Stomach (tissue), 8 donors: ENCODE measurements at regions not wholly inside any gene's neighbourhood (a gene's known extent, or its start where the extent isn't known, plus 50 kb on each side); places are given as distances from the start of the nearest gene placed in this dataset.
"Not testable (repeated sequence)": the region's sequence is repeated elsewhere in the genome, so short reads cannot be mapped to it uniquely, and the experiment has no call there.

Experiments
- DNase-seq, 2 donors: peaks; one replicate each; pipeline versions ENCODE4 v3.0.0 to v3.0.0-alpha.2; 2013 to 2019
- H3K27ac ChIP-seq, 5 donors: fragments of 200-600 bp in 4 of 5; sonication (generic) in 4 of 5; one replicate each; pipeline ENCODE4 v1.5.1; 2013 to 2019; ENCODE audit warnings: mild to moderate bottlenecking in 1 of 5, moderate library complexity in 1 of 5
- H3K27me3 ChIP-seq, 3 donors: fragments of 200-600 bp; sonication (generic); one replicate each; pipeline ENCODE4 v1.5.1; 2017 to 2019; ENCODE audit warnings: mixed run types in 1 of 3
- H3K36me3 ChIP-seq, 4 donors: fragments of 200-600 bp; sonication (generic); 1 replicate in 3 of 4; 2 replicates in 1 of 4; pipeline ENCODE4 v1.5.1; 2016 to 2019
- H3K4me1 ChIP-seq, 4 donors: fragments of 200-600 bp; sonication (generic); one replicate each; pipeline ENCODE4 v1.5.1; 2016 to 2019
- H3K4me3 ChIP-seq, 4 donors: fragments of 200-600 bp; sonication (generic) in 3 of 4; one replicate each; pipeline ENCODE4 v1.5.1; 2016 to 2019; ENCODE audit warnings: mild to moderate bottlenecking in 1 of 4
- H3K9me3 ChIP-seq, 4 donors: fragments of 200-600 bp; sonication (generic); one replicate each; pipeline ENCODE4 v1.5.1; 2016 to 2019
- EP300 ChIP-seq: sonication (generic); formaldehyde crosslinking; IDR thresholded peaks from one replicate; pipeline ENCODE4 v1.6.1; 2017; ENCODE audit warnings: antibody characterized with exemption
- POLR2A ChIP-seq, 4 donors: fragments of 450-650 bp; IDR thresholded peaks; one replicate each; pipeline ENCODE4 v1.6.1; 2016; ENCODE audit warnings: antibody characterized with exemption in 4 of 4, control low read depth in 2 of 4, mild to moderate bottlenecking in 1 of 4, moderate library complexity in 1 of 4
- POLR2AphosphoS5 ChIP-seq, 3 donors: sonication (generic); formaldehyde crosslinking; IDR thresholded peaks; one replicate each; pipeline ENCODE4 v1.6.1; 2016; ENCODE audit warnings: antibody characterized with exemption in 3 of 3
- WGBS, 5 donors: extraction: QIAGEN DNeasy Blood & Tissue Kit in 3 of 5; methylation state at CpG; one replicate each; pipeline versions ENCODE4 v1.1.5 to v1.1.7; 2013 to 2018; 5-methylcytosine and 5-hydroxymethylcytosine counted together
- intact Hi-C: fragments of 100-400 bp; cut with DNase I; formaldehyde crosslinking; loops from one replicate; pipeline ENCODE4 v1.15.1; 2023; ENCODE audit warnings: low total_unique reads
- TF ChIP-seq, protein P1 (sequence below), 7 experiments: fragments of 450-650 bp in 4 of 7; fragments of 200-600 bp in 3 of 7; sonication (generic) in 3 of 7; IDR thresholded peaks; one replicate each; pipeline ENCODE4 v1.5.1; 2016 to 2019; ENCODE audit warnings: antibody characterized with exemption in 7 of 7, control low read depth in 2 of 7, mild to moderate bottlenecking in 1 of 7
- donor health status: healthy with polysubstance abuse.
- donor health status: Bipolar disorder and iron deficiency.
- donor health status: healthy.

DNA sequence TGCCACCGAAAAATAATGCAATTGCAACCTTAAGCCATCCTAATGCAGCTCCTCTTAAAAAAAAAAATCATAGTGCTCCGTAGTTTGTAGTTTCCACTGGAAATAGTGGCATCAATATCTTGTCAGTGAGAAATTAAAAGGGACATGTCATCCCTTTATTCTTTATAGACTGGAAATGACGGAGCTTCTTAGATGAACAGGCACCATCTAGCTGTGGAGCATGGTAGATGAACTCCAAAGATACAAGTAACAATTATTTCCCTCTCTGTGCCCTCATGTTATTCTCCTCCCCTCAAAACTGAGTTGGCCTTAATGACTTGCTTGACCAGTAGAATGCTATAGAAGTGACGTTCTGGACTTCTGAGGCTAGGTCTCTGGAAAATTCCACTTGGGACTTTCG is 268.1 kb upstream of the SPTLC3 start:
- TF ChIP-seq, protein P1, sequence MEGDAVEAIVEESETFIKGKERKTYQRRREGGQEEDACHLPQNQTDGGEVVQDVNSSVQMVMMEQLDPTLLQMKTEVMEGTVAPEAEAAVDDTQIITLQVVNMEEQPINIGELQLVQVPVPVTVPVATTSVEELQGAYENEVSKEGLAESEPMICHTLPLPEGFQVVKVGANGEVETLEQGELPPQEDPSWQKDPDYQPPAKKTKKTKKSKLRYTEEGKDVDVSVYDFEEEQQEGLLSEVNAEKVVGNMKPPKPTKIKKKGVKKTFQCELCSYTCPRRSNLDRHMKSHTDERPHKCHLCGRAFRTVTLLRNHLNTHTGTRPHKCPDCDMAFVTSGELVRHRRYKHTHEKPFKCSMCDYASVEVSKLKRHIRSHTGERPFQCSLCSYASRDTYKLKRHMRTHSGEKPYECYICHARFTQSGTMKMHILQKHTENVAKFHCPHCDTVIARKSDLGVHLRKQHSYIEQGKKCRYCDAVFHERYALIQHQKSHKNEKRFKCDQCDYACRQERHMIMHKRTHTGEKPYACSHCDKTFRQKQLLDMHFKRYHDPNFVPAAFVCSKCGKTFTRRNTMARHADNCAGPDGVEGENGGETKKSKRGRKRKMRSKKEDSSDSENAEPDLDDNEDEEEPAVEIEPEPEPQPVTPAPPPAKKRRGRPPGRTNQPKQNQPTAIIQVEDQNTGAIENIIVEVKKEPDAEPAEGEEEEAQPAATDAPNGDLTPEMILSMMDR (IDR thresholded peaks at IDR 0.05), result no peak
- TF ChIP-seq POLR2A (IDR thresholded peaks at IDR 0.05) (no peak), EP300 (no peak), POLR2AphosphoS5 (IDR thresholded peaks at IDR 0.05) (no peak)
- Histone ChIP-seq H3K4me3 (no peak overlapping the region), H3K4me1 (no peaks in the 10 kb centered on the region), H3K36me3 (no peaks in the 10 kb centered on the region), H3K27me3 (no peaks in the 10 kb centered on the region), H3K9me3 (peaks cover 0 to 3% (median 0%) of the 10 kb centered on the region in 4 donors), H3K27ac (no peak overlapping the region)
- intact Hi-C loops, result no loop called here
- 77 to 89% (median 81%) methylated on average over 5 of the region's 5 CpGs for WGBS, 5 donors
- DNase-seq, result no peak

DNA sequence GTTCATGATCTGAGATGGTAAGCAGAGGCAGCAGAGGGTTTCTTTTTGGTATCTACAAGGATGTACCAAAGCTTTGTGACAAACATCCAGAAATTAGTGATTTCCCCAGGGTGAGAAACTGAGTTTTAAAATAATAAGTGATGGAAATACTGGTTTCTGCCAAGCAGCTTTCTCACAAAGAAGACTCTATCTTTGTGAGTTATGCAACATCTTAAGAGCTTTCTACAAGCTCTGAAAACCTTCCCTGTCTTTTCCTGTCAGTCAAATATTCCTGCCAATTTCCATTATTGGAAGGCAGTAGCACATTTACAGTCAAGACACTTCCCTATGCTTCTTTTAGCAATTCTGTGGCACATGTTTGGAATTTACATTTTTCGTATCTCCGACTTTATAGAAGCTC is 264.7 kb upstream of the SPTLC3 start:
- 84 to 96% (median 95%) methylated on average over 2 of the region's 2 CpGs for WGBS, 5 donors
- Histone ChIP-seq H3K36me3 (no peaks in the 10 kb centered on the region), H3K27me3 (no peaks in the 10 kb centered on the region), H3K27ac (no peak overlapping the region), H3K4me3 (no peak overlapping the region), H3K9me3 (no peaks in the 10 kb centered on the region), H3K4me1 (no peaks in the 10 kb centered on the region)
- no peak for DNase-seq
- intact Hi-C loops, result no loop called here
- TF ChIP-seq POLR2AphosphoS5 (IDR thresholded peaks at IDR 0.05) (no peak), EP300 (no peak), POLR2A (IDR thresholded peaks at IDR 0.05) (no peak)
- TF ChIP-seq, protein P1 (IDR thresholded peaks at IDR 0.05), result no peak

DNA sequence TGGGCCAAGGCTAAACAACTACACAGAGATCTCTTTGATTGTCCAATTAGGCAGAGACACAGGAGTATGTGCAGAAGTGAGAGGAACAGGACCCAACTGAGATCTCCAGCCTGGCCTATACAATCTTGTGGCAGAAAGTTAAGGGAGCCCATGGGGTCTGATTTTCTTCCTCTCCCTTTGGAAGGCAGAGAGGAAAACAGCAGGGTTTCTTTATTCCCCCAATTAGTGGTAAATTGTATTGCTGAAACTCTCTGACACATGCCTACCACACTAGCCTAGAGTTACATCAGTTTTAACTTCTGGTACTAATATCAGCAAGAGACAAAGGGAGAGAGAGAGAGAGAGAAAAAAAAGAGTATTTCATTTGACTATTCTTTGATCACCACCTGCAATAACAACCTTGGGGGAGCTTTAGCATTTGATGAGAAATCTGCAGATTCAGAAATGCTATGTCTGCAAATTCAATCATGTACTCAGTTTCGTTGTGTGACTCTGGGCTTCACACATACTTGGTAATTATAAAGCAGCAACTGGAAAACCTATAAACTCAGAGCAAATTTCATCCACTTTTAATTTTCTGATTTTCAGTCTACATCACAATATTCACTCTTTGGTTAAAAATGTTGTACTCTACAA is 260.3 kb upstream of the SPTLC3 start:
- H3K4me1 ChIP-seq, result no peaks in the 10 kb centered on the region
- H3K27me3 ChIP-seq, result no peaks in the 10 kb centered on the region
- 59 to 76% (median 70%) methylated on average over 1 of the region's 1 CpG for WGBS, 5 donors
- no peak overlapping the region for H3K4me3 ChIP-seq
- no peaks in the 10 kb centered on the region for H3K9me3 ChIP-seq
- H3K36me3 ChIP-seq, result no peaks in the 10 kb centered on the region
- H3K27ac ChIP-seq, result no peak overlapping the region
- TF ChIP-seq POLR2AphosphoS5 (IDR thresholded peaks at IDR 0.05), result no peak
- TF ChIP-seq EP300, result no peak
- TF ChIP-seq POLR2A (IDR thresholded peaks at IDR 0.05), result no peak
- TF ChIP-seq, protein P1 (IDR thresholded peaks at IDR 0.05), result no peak
- intact Hi-C loops, result no loop called here
- no peak for DNase-seq

DNA sequence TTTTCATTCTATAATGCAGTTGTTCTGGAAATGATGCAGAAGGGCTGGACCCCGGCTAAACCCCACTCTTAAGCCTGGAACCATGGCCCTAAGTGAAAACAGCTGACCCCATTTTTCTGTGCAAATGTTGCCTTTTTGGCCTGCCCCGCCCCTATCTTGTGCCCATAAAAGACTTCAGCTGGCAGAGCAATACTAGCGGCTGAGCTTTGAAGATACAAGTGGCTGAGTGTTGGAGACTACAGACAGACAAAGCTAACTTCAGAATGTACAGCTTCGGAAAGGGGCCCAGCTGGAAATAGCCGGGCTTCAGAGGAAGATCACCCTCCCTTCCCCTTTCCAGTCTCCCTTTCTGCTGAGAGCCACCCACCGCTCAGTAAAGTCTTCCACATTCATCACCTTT is 258.6 kb upstream of the SPTLC3 start:
- no peak overlapping the region for H3K4me3 ChIP-seq
- no peaks in the 10 kb centered on the region for H3K9me3 ChIP-seq
- intact Hi-C loops, result no loop called here
- WGBS, 5 donors, result 75 to 85% (median 84%) methylated on average over 6 of the region's 6 CpGs
- no peaks in the 10 kb centered on the region for H3K4me1 ChIP-seq
- no peaks in the 10 kb centered on the region for H3K36me3 ChIP-seq
- TF ChIP-seq POLR2AphosphoS5 (IDR thresholded peaks at IDR 0.05) (no peak), EP300 (no peak), POLR2A (IDR thresholded peaks at IDR 0.05) (no peak)
- TF ChIP-seq, protein P1 (IDR thresholded peaks at IDR 0.05), result no peak
- H3K27ac ChIP-seq, result no peak overlapping the region
- DNase-seq, result no peak
- H3K27me3 ChIP-seq, result no peaks in the 10 kb centered on the region

DNA sequence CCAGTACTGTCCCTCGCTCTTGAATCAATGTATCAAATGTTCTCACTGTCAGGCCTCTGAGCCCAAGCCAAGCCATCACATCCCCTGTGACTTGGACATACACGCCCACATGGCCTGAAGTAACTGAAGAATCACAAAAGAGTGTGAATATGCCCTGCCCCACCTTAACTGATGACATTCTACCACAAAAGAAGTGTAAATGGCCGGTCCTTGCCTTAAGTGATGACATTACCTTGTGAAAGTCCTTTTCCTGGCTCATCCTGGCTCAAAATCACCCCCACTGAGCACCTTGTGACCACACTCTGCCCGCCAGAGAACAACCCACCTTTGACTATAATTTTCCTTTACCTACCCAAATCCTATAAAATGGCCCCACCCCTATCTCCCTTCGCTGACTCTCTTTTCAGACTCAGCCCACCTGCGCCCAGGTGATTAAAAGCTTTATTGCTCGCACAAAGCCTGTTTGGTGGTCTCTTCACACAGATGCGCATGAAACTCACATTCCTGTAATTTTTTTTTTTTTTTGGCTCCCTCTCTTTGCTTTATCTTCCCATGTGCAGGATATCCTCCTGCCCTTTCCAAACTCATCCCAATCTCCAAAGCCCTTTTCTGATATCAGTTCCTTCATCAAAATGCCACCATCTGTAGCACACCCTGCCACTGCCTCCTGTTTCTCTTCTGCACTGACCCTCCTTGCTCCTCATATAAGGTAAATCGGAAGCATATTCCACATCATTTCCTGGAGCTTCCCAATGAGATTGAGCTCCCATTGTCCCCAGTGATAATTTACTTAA is 255.7 kb upstream of the SPTLC3 start:
- intact Hi-C loops, H3K36me3 ChIP-seq: not testable (repeated sequence)

DNA sequence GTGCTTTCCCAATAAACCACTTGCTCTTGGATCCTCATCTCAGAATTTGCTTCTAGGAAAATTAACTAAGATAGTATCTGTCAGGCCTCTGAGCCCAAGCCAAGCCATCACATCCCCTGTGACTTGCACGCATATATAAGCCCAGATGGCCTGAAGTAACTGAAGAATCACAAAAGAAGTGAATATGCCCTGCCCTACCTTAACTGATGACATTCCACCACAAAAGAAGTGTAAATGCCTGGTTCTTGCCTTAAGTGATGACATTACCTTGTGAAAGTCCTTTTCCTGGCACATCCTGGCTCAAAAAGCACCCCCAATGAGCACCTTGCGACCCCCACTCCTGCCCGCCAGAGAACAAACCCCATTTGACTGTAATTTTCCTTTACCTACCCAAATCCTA is 255.0 kb upstream of the SPTLC3 start:
- H3K36me3 ChIP-seq, H3K27ac ChIP-seq, H3K27me3 ChIP-seq, H3K9me3 ChIP-seq, DNase-seq, H3K4me1 ChIP-seq, H3K4me3 ChIP-seq, intact Hi-C loops: not testable (repeated sequence)
- WGBS, 5 donors, result 74 to 85% (median 81%) methylated on average over 3 of the region's 3 CpGs

More for the DNA sequence above, 255.7 kb upstream of the SPTLC3 start:
- not testable (repeated sequence) for DNase-seq, H3K27ac ChIP-seq, H3K4me1 ChIP-seq, H3K27me3 ChIP-seq, H3K9me3 ChIP-seq, H3K4me3 ChIP-seq
- 79 to 86% (median 82%) methylated on average over 9 of the region's 9 CpGs for WGBS, 5 donors

DNA sequence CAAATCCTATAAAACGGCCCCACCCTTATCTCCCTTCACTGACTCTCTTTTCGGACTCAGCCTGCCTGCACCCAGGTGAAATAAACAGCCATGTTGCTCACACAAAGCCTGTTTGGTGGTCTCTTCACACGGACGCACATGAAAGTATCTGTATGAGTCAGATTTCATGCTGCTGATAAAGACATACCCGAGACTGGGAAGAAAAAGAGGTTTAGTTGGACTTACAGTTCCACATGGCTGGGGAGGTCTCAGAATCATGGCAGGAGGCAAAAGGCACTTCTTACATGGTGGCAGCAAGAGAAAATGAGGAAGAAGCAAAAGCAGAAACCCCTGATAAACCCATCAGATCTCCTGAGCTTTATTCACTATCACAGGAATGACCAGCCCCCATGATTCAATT is 249.3 kb upstream of the SPTLC3 start:
- H3K27me3 ChIP-seq, H3K4me1 ChIP-seq, H3K36me3 ChIP-seq, H3K4me3 ChIP-seq, DNase-seq, intact Hi-C loops, H3K27ac ChIP-seq, H3K9me3 ChIP-seq: not testable (repeated sequence)
- 63 to 80% (median 73%) methylated on average over 3 to 4 of the region's 5 CpGs for WGBS, 5 donors
